ENCODE measurements at regions not wholly inside any gene's neighbourhood (a gene's known extent, or its start where the extent isn't known, plus 50 kb on each side); places are given as distances from the start of the nearest gene placed in this dataset.

- CTCF ChIA-PET: interaction anchor here (0.9 to 1.4 kb wide), 5 partner anchors 11 to 980 kb away, joined by 3 read pairs; no protein-coding TSS in a partner anchor
- POLR2A ChIA-PET: no interaction called here
- H3K27ac ChIP-seq (ENCODE audit: low read depth in 2 of 2, low read length in 1 of 2): no peak overlapping the region
Measured at GRCh38 chr15:69508659-69509058, 56.0 kb downstream of the RPLP1 start.

GRCh38 chr15:69509131-69509530 lies 56.5 kb downstream of the RPLP1 start:
- CTCF ChIA-PET: interaction anchor here (0.9 to 1.4 kb wide), 6 partner anchors 10 to 979 kb away, joined by 3 to 5 read pairs (median 3); no protein-coding TSS in a partner anchor
- 53% methylated on average over 4 of the region's 4 CpGs for WGBS (ENCODE audit: low lambda C conversion rate)

More at GRCh38 chr15:69508659-69509058, 56.0 kb downstream of the RPLP1 start:
- Histone ChIP-seq H3K9ac (no peak overlapping the region), H3K4me2 (no peak overlapping the region), H3K4me3 (ENCODE audit: low read depth in 2 of 2, low read length in 1 of 2) (no peak overlapping the region), H2AFZ (ENCODE audit: low read depth) (no peak overlapping the region), H3K9me2 (no peaks in the 10 kb centered on the region), H4K20me1 (ENCODE audit: insufficient read depth) (no peaks in the 10 kb centered on the region), H3K9me3 (no peaks in the 10 kb centered on the region), H3K36me3 (replicated peaks in 1 of 2; ENCODE audit: control insufficient read depth in 1 of 2, insufficient read depth in 2 of 2, low read length in 1 of 2) (no peaks in the 10 kb centered on the region), H3K4me1 (ENCODE audit: control insufficient read depth in 1 of 2, insufficient read depth in 2 of 2, low read depth in 1 of 2, low read length in 1 of 2) (peaks cover 0 to 4% of the 10 kb centered on the region in 2 experiments; a peak in 1 of 4 replicates), H3F3A (replicated peaks; ENCODE audit: insufficient read depth) (no peaks in the 10 kb centered on the region), H3K79me2 (ENCODE audit: insufficient read depth) (no peaks in the 10 kb centered on the region), H3K27me3 (ENCODE audit: insufficient read depth) (no peaks in the 10 kb centered on the region)
- WGBS (ENCODE audit: low lambda C conversion rate): 17% methylated on average over 1 of the region's 1 CpG
- TF ChIP-seq YY1 (IDR thresholded peaks at IDR 0.05; ENCODE audit: low read depth) (no peak), FOXM1 (IDR thresholded peaks at IDR 0.05; ENCODE audit: low read depth) (no peak), RAD21 (IDR thresholded peaks at IDR 0.05; ENCODE audit: low read length) (no peak), FOXJ3 (CRISPR knock-in tag; IDR thresholded peaks at IDR 0.05) (no peak), NFIC (IDR thresholded peaks at IDR 0.05; ENCODE audit: borderline replicate concordance) (no peak), MEF2A (IDR thresholded peaks at IDR 0.05; ENCODE audit: borderline replicate concordance, low read depth) (no peak), FOSL2 (IDR thresholded peaks at IDR 0.05; ENCODE audit: borderline replicate concordance, low read depth) (no peak)
- DNase-seq: no peak

More at GRCh38 chr15:69509131-69509530, 56.5 kb downstream of the RPLP1 start:
- POLR2A ChIA-PET: no interaction called here
- Histone ChIP-seq H3K9me2 (no peaks in the 10 kb centered on the region), H3K27ac (ENCODE audit: low read depth in 2 of 2, low read length in 1 of 2) (no peak overlapping the region), H3K27me3 (ENCODE audit: insufficient read depth) (no peaks in the 10 kb centered on the region), H2AFZ (ENCODE audit: low read depth) (no peak overlapping the region), H3K36me3 (replicated peaks in 1 of 2; ENCODE audit: control insufficient read depth in 1 of 2, insufficient read depth in 2 of 2, low read length in 1 of 2) (no peaks in the 10 kb centered on the region), H3K4me3 (ENCODE audit: low read depth in 2 of 2, low read length in 1 of 2) (no peak overlapping the region), H4K20me1 (ENCODE audit: insufficient read depth) (no peaks in the 10 kb centered on the region), H3K4me1 (ENCODE audit: control insufficient read depth in 1 of 2, insufficient read depth in 2 of 2, low read depth in 1 of 2, low read length in 1 of 2) (peaks cover 0 to 7% of the 10 kb centered on the region in 2 experiments; a peak in 1 of 4 replicates), H3K79me2 (ENCODE audit: insufficient read depth) (no peaks in the 10 kb centered on the region), H3K9ac (no peak overlapping the region), H3F3A (replicated peaks; ENCODE audit: insufficient read depth) (no peaks in the 10 kb centered on the region), H3K4me2 (no peak overlapping the region), H3K9me3 (no peaks in the 10 kb centered on the region)
- no peak for TF ChIP-seq REST (IDR thresholded peaks at IDR 0.05; ENCODE audit: low read depth, low read length)
- no peak for TF ChIP-seq ELF1 (IDR thresholded peaks at IDR 0.05)
- no peak for TF ChIP-seq TEAD4 (IDR thresholded peaks at IDR 0.05; ENCODE audit: borderline replicate concordance, insufficient read depth)
- TF ChIP-seq ZBTB33 (IDR thresholded peaks at IDR 0.05; ENCODE audit: borderline replicate concordance, low read depth): no peak
- no peak for TF ChIP-seq SMC3 (IDR thresholded peaks at IDR 0.05; ENCODE audit: low read depth, low read length)
- no peak for TF ChIP-seq TCF12 (IDR thresholded peaks at IDR 0.05)
- no peak for TF ChIP-seq RAD21 (IDR thresholded peaks at IDR 0.05; ENCODE audit: low read length)
- TF ChIP-seq NFIC (IDR thresholded peaks at IDR 0.05; ENCODE audit: borderline replicate concordance): no peak
- no peak for TF ChIP-seq MXI1 (IDR thresholded peaks at IDR 0.05; ENCODE audit: low read depth, low read length)
- no peak for TF ChIP-seq JUND (IDR thresholded peaks at IDR 0.05)
- no peak for TF ChIP-seq MAX (IDR thresholded peaks at IDR 0.05; ENCODE audit: low read depth)
- no peak for TF ChIP-seq FOXM1 (IDR thresholded peaks at IDR 0.05; ENCODE audit: low read depth)
- no peak for DNase-seq

Measured in SK-N-SH (cell line).